Osteocyte (in vitro differentiated cells): ENCODE measurements at regions not wholly inside any gene's neighbourhood (a gene's known extent, or its start where the extent isn't known, plus 50 kb on each side); places are given as distances from the start of the nearest gene placed in this dataset.

Experiments used
- DNase-seq: peaks from one replicate; pipeline ENCODE4 v3.0.0; 2021; ENCODE audit warnings: mixed read lengths; ENCODE audit not compliant: unreplicated experiment; ENCODE audit errors: extremely low spot score
- H3K27ac Mint-ChIP-seq: one replicate; pipeline ENCODE4 v1.8.0; 2021; ENCODE audit warnings: mild to moderate bottlenecking, mixed read lengths; ENCODE audit not compliant: unreplicated experiment
- H3K27me3 Mint-ChIP-seq: one replicate; pipeline ENCODE4 v1.8.0; 2021; ENCODE audit warnings: mixed read lengths; ENCODE audit not compliant: unreplicated experiment
- H3K36me3 Mint-ChIP-seq: one replicate; pipeline ENCODE4 v1.8.0; 2021; ENCODE audit warnings: mixed read lengths; ENCODE audit not compliant: unreplicated experiment
- H3K4me1 Mint-ChIP-seq: one replicate; pipeline ENCODE4 v1.8.0; 2021; ENCODE audit warnings: mixed read lengths; ENCODE audit not compliant: unreplicated experiment
- H3K4me3 Mint-ChIP-seq: one replicate; pipeline ENCODE4 v1.8.0; 2021; ENCODE audit warnings: mild to moderate bottlenecking, moderate library complexity, mixed read lengths; ENCODE audit not compliant: unreplicated experiment
- H3K9me3 Mint-ChIP-seq: one replicate; pipeline ENCODE4 v1.8.0; 2021; ENCODE audit warnings: mixed read lengths; ENCODE audit not compliant: unreplicated experiment
- TF ChIP-seq, protein P1 (sequence below): fragments of 200-600 bp; sonication (generic); IDR thresholded peaks from 2 replicates; pipeline ENCODE4 v1.5.0; 2021; ENCODE audit warnings: antibody characterized with exemption, mild to moderate bottlenecking, moderate library complexity

DNA sequence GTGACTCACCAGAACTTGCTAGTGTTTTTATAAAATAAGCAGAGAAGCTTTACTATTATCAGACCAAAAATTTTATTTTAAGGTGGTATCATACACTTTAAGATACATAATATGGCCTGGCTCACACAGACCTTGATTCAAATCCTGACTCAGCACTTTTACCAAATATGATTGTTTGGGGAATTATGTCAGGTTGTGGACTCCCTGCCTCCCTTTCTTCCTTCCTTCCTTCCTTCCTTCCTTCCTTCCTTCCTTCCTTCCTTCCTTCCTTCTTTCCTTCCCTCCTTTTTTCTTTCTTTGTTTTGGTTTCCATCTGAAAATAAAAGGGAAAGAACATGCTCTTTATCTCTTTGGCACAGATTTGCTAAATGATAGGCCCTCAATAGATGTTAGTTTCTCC is 186.0 kb upstream of the MMS22L start:
- no peak overlapping the region for H3K4me3 Mint-ChIP-seq
- TF ChIP-seq, protein P1, sequence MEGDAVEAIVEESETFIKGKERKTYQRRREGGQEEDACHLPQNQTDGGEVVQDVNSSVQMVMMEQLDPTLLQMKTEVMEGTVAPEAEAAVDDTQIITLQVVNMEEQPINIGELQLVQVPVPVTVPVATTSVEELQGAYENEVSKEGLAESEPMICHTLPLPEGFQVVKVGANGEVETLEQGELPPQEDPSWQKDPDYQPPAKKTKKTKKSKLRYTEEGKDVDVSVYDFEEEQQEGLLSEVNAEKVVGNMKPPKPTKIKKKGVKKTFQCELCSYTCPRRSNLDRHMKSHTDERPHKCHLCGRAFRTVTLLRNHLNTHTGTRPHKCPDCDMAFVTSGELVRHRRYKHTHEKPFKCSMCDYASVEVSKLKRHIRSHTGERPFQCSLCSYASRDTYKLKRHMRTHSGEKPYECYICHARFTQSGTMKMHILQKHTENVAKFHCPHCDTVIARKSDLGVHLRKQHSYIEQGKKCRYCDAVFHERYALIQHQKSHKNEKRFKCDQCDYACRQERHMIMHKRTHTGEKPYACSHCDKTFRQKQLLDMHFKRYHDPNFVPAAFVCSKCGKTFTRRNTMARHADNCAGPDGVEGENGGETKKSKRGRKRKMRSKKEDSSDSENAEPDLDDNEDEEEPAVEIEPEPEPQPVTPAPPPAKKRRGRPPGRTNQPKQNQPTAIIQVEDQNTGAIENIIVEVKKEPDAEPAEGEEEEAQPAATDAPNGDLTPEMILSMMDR, result no peak
- H3K36me3 Mint-ChIP-seq, result no peaks in the 10 kb centered on the region
- H3K27me3 Mint-ChIP-seq, result peaks cover 10% of the 10 kb centered on the region
- H3K27ac Mint-ChIP-seq, result no peak overlapping the region
- H3K4me1 Mint-ChIP-seq, result no peaks in the 10 kb centered on the region
- DNase-seq, result no peak
- H3K9me3 Mint-ChIP-seq, result no peaks in the 10 kb centered on the region

DNA sequence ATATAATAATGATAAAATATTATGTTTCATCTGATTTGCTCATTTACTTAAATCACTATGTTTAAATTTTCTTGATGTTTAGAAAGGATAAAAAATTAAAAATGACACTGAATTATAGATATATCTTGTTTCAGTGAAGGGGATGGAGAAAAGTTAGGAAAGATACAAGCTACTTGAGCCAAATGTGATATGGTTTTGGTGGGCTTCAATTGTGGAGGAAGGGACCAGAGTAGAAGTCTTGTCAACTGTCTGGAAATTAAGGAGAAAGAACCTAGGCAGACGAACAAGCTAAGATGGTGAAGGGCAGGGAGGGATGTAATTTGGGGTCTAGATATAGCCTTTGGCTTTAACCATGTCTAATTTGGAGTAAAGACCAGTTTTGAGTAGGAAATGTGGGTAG is 186.4 kb upstream of the MMS22L start:
- TF ChIP-seq, protein P1, result no peak
- Mint-ChIP-seq H3K4me1 (no peaks in the 10 kb centered on the region), H3K27me3 (peaks cover 10% of the 10 kb centered on the region), H3K27ac (no peak overlapping the region), H3K4me3 (no peak overlapping the region), H3K36me3 (no peaks in the 10 kb centered on the region), H3K9me3 (no peaks in the 10 kb centered on the region)
- no peak for DNase-seq

DNA sequence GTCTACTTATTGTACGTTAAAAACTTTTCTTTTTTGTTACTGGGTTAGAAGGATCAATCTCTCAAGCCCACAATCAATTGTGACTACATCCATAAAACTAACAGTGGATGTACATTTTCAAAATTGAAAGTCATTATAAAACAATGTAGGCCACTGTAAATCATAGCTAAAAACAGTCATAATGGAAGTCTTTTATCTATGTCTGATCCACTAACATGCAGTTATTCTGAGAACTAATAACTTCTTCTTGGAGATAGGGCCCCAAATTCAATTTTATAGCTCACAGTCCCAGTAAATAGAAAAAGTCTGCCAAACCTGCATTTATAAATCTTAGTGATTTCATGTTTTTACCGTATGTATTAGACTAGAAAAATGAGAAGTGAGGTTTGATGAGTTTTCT is 187.3 kb upstream of the MMS22L start:
- Mint-ChIP-seq H3K27ac (no peak overlapping the region), H3K4me3 (no peak overlapping the region), H3K9me3 (no peaks in the 10 kb centered on the region), H3K36me3 (no peaks in the 10 kb centered on the region), H3K27me3 (peaks cover 7% of the 10 kb centered on the region), H3K4me1 (no peaks in the 10 kb centered on the region)
- TF ChIP-seq, protein P1, result no peak
- no peak for DNase-seq

DNA sequence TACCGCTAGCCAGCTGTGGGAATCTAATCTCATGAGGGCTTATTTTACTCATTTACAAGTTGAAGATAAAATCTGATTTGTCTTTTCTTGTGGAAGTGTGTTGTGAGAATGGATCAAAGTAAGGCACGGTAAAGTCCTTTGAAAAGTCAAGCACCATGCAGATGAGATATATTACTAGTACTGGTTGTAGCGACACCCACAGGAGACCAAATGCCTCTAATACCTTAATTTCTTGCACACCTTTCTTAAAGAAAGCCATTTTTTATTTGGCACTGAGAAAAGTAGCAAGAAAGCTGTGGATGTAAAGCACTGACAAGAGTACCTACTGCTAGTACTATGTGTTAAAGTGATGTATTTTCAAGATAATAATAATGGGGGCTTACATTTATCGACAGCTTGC is 191.0 kb upstream of the MMS22L start:
- Mint-ChIP-seq H3K27ac (no peak overlapping the region), H3K4me1 (no peaks in the 10 kb centered on the region), H3K4me3 (no peak overlapping the region), H3K9me3 (no peaks in the 10 kb centered on the region), H3K36me3 (no peaks in the 10 kb centered on the region), H3K27me3 (peaks cover 9% of the 10 kb centered on the region)
- DNase-seq, result no peak
- TF ChIP-seq, protein P1, result no peak

GRCh38 chr6:97497713-97498331 is 214.8 kb upstream of the MMS22L start:
- no peak for DNase-seq
- no peak overlapping the region for H3K4me3 Mint-ChIP-seq
- TF ChIP-seq, protein P1, result peak; percentile 94
- no peak overlapping the region for H3K27ac Mint-ChIP-seq
- H3K4me1 Mint-ChIP-seq, result no peaks in the 10 kb centered on the region
- peaks cover 38% of the 10 kb centered on the region for H3K27me3 Mint-ChIP-seq
- H3K9me3 Mint-ChIP-seq, result no peaks in the 10 kb centered on the region
- no peaks in the 10 kb centered on the region for H3K36me3 Mint-ChIP-seq
